ENCODE measurements at regions not wholly inside any gene's neighbourhood (a gene's known extent, or its start where the extent isn't known, plus 50 kb on each side); places are given as distances from the start of the nearest gene placed in this dataset.

GRCh38 chr10:4477664-4478063, 348.3 kb upstream of the AKR1E2 start:
- Histone ChIP-seq H3K4me1 (ENCODE audit: control insufficient read depth in 5 of 5, insufficient read depth in 5 of 5, low read length in 5 of 5) (no peaks in the 10 kb centered on the region), H3K4me3 (ENCODE audit: low read depth in 1 of 5, low read length in 5 of 5) (no peak overlapping the region), H3K9me3 (ENCODE audit: control insufficient read depth in 5 of 5, low read length in 5 of 5) (no peaks in the 10 kb centered on the region), H3K36me3 (ENCODE audit: control insufficient read depth in 5 of 5, insufficient read depth in 5 of 5, low read length in 5 of 5) (no peaks in the 10 kb centered on the region), H3K27me3 (ENCODE audit: control insufficient read depth in 5 of 5, insufficient read depth in 4 of 5, low read length in 5 of 5) (no peaks in the 10 kb centered on the region), H3K27ac (ENCODE audit: low read depth, low read length) (no peak overlapping the region), H3K9ac (ENCODE audit: low read length in 5 of 5) (no peak overlapping the region)

GRCh38 chr10:4475827-4476490, 350.0 kb upstream of the AKR1E2 start:
- H3K9ac ChIP-seq (ENCODE audit: low read length in 5 of 5), result no peak overlapping the region
- H3K27me3 ChIP-seq (ENCODE audit: control insufficient read depth in 5 of 5, insufficient read depth in 4 of 5, low read length in 5 of 5), result no peaks in the 10 kb centered on the region
- H3K36me3 ChIP-seq (ENCODE audit: control insufficient read depth in 5 of 5, insufficient read depth in 5 of 5, low read length in 5 of 5), result no peaks in the 10 kb centered on the region
- no peaks in the 10 kb centered on the region for H3K9me3 ChIP-seq (ENCODE audit: control insufficient read depth in 5 of 5, low read length in 5 of 5)
- H3K27ac ChIP-seq (ENCODE audit: low read depth, low read length), result no peak overlapping the region
- no peak overlapping the region for H3K4me3 ChIP-seq (ENCODE audit: low read depth in 1 of 5, low read length in 5 of 5)
- no peaks in the 10 kb centered on the region for H3K4me1 ChIP-seq (ENCODE audit: control insufficient read depth in 5 of 5, insufficient read depth in 5 of 5, low read length in 5 of 5)

GRCh38 chr10:4474829-4475228, 351.2 kb upstream of the AKR1E2 start:
- Histone ChIP-seq H3K27me3 (ENCODE audit: control insufficient read depth in 5 of 5, insufficient read depth in 4 of 5, low read length in 5 of 5) (no peaks in the 10 kb centered on the region), H3K4me1 (ENCODE audit: control insufficient read depth in 5 of 5, insufficient read depth in 5 of 5, low read length in 5 of 5) (no peaks in the 10 kb centered on the region), H3K9me3 (ENCODE audit: control insufficient read depth in 5 of 5, low read length in 5 of 5) (no peaks in the 10 kb centered on the region), H3K4me3 (ENCODE audit: low read depth in 1 of 5, low read length in 5 of 5) (no peak overlapping the region), H3K9ac (ENCODE audit: low read length in 5 of 5) (no peak overlapping the region), H3K27ac (ENCODE audit: low read depth, low read length) (no peak overlapping the region), H3K36me3 (ENCODE audit: control insufficient read depth in 5 of 5, insufficient read depth in 5 of 5, low read length in 5 of 5) (no peaks in the 10 kb centered on the region)

GRCh38 chr10:4473977-4474376, 352.0 kb upstream of the AKR1E2 start:
- no peaks in the 10 kb centered on the region for H3K9me3 ChIP-seq (ENCODE audit: control insufficient read depth in 5 of 5, low read length in 5 of 5)
- no peak overlapping the region for H3K27ac ChIP-seq (ENCODE audit: low read depth, low read length)
- no peak overlapping the region for H3K9ac ChIP-seq (ENCODE audit: low read length in 5 of 5)
- H3K27me3 ChIP-seq (ENCODE audit: control insufficient read depth in 5 of 5, insufficient read depth in 4 of 5, low read length in 5 of 5), result no peaks in the 10 kb centered on the region
- H3K36me3 ChIP-seq (ENCODE audit: control insufficient read depth in 5 of 5, insufficient read depth in 5 of 5, low read length in 5 of 5), result no peaks in the 10 kb centered on the region
- H3K4me1 ChIP-seq (ENCODE audit: control insufficient read depth in 5 of 5, insufficient read depth in 5 of 5, low read length in 5 of 5), result no peaks in the 10 kb centered on the region
- H3K4me3 ChIP-seq (ENCODE audit: low read depth in 1 of 5, low read length in 5 of 5), result no peak overlapping the region

- Histone ChIP-seq H3K9me3 (ENCODE audit: control insufficient read depth in 5 of 5, low read length in 5 of 5) (no peaks in the 10 kb centered on the region), H3K27me3 (ENCODE audit: control insufficient read depth in 5 of 5, insufficient read depth in 4 of 5, low read length in 5 of 5) (no peaks in the 10 kb centered on the region), H3K27ac (ENCODE audit: low read depth, low read length) (no peak overlapping the region), H3K9ac (ENCODE audit: low read length in 5 of 5) (no peak overlapping the region), H3K4me3 (ENCODE audit: low read depth in 1 of 5, low read length in 5 of 5) (no peak overlapping the region), H3K4me1 (ENCODE audit: control insufficient read depth in 5 of 5, insufficient read depth in 5 of 5, low read length in 5 of 5) (no peaks in the 10 kb centered on the region), H3K36me3 (ENCODE audit: control insufficient read depth in 5 of 5, insufficient read depth in 5 of 5, low read length in 5 of 5) (no peaks in the 10 kb centered on the region)
Measured at GRCh38 chr10:4472190-4472904, 353.7 kb upstream of the AKR1E2 start.

GRCh38 chr10:4470231-4470835, 355.7 kb upstream of the AKR1E2 start:
- no peaks in the 10 kb centered on the region for H3K36me3 ChIP-seq (ENCODE audit: control insufficient read depth in 5 of 5, insufficient read depth in 5 of 5, low read length in 5 of 5)
- no peak overlapping the region for H3K9ac ChIP-seq (ENCODE audit: low read length in 5 of 5)
- H3K4me1 ChIP-seq (ENCODE audit: control insufficient read depth in 5 of 5, insufficient read depth in 5 of 5, low read length in 5 of 5), result no peaks in the 10 kb centered on the region
- H3K27ac ChIP-seq (ENCODE audit: low read depth, low read length), result no peak overlapping the region
- no peak overlapping the region for H3K4me3 ChIP-seq (ENCODE audit: low read depth in 1 of 5, low read length in 5 of 5)
- no peaks in the 10 kb centered on the region for H3K9me3 ChIP-seq (ENCODE audit: control insufficient read depth in 5 of 5, low read length in 5 of 5)
- no peaks in the 10 kb centered on the region for H3K27me3 ChIP-seq (ENCODE audit: control insufficient read depth in 5 of 5, insufficient read depth in 4 of 5, low read length in 5 of 5)

GRCh38 chr10:4467481-4467880, 358.5 kb upstream of the AKR1E2 start:
- Histone ChIP-seq H3K9me3 (ENCODE audit: control insufficient read depth in 5 of 5, low read length in 5 of 5) (no peaks in the 10 kb centered on the region), H3K4me1 (ENCODE audit: control insufficient read depth in 5 of 5, insufficient read depth in 5 of 5, low read length in 5 of 5) (no peaks in the 10 kb centered on the region), H3K27ac (ENCODE audit: low read depth, low read length) (no peak overlapping the region), H3K4me3 (ENCODE audit: low read depth in 1 of 5, low read length in 5 of 5) (no peak overlapping the region), H3K27me3 (ENCODE audit: control insufficient read depth in 5 of 5, insufficient read depth in 4 of 5, low read length in 5 of 5) (no peaks in the 10 kb centered on the region), H3K36me3 (ENCODE audit: control insufficient read depth in 5 of 5, insufficient read depth in 5 of 5, low read length in 5 of 5) (no peaks in the 10 kb centered on the region), H3K9ac (ENCODE audit: low read length in 5 of 5) (no peak overlapping the region)

GRCh38 chr10:4460267-4460666, 365.7 kb upstream of the AKR1E2 start:
- H3K36me3 ChIP-seq (ENCODE audit: control insufficient read depth in 5 of 5, insufficient read depth in 5 of 5, low read length in 5 of 5), result no peaks in the 10 kb centered on the region
- H3K9me3 ChIP-seq (ENCODE audit: control insufficient read depth in 5 of 5, low read length in 5 of 5), result no peaks in the 10 kb centered on the region
- no peaks in the 10 kb centered on the region for H3K27me3 ChIP-seq (ENCODE audit: control insufficient read depth in 5 of 5, insufficient read depth in 4 of 5, low read length in 5 of 5)
- H3K4me1 ChIP-seq (ENCODE audit: control insufficient read depth in 5 of 5, insufficient read depth in 5 of 5, low read length in 5 of 5), result no peaks in the 10 kb centered on the region
- no peak overlapping the region for H3K4me3 ChIP-seq (ENCODE audit: low read depth in 1 of 5, low read length in 5 of 5)
- H3K9ac ChIP-seq (ENCODE audit: low read length in 5 of 5), result no peak overlapping the region
- H3K27ac ChIP-seq (ENCODE audit: low read depth, low read length), result no peak overlapping the region

GRCh38 chr10:4459531-4459930, 366.5 kb upstream of the AKR1E2 start:
- Histone ChIP-seq H3K9me3 (ENCODE audit: control insufficient read depth in 5 of 5, low read length in 5 of 5) (no peaks in the 10 kb centered on the region), H3K36me3 (ENCODE audit: control insufficient read depth in 5 of 5, insufficient read depth in 5 of 5, low read length in 5 of 5) (no peaks in the 10 kb centered on the region), H3K4me1 (ENCODE audit: control insufficient read depth in 5 of 5, insufficient read depth in 5 of 5, low read length in 5 of 5) (no peaks in the 10 kb centered on the region)

GRCh38 chr10:4457597-4457996, 368.4 kb upstream of the AKR1E2 start:
- Histone ChIP-seq H3K27me3 (ENCODE audit: control insufficient read depth in 5 of 5, insufficient read depth in 4 of 5, low read length in 5 of 5) (no peaks in the 10 kb centered on the region), H3K36me3 (ENCODE audit: control insufficient read depth in 5 of 5, insufficient read depth in 5 of 5, low read length in 5 of 5) (no peaks in the 10 kb centered on the region), H3K9ac (ENCODE audit: low read length in 5 of 5) (no peak overlapping the region), H3K27ac (ENCODE audit: low read depth, low read length) (no peak overlapping the region), H3K4me3 (ENCODE audit: low read depth in 1 of 5, low read length in 5 of 5) (no peak overlapping the region), H3K4me1 (ENCODE audit: control insufficient read depth in 5 of 5, insufficient read depth in 5 of 5, low read length in 5 of 5) (no peaks in the 10 kb centered on the region), H3K9me3 (ENCODE audit: control insufficient read depth in 5 of 5, low read length in 5 of 5) (no peaks in the 10 kb centered on the region)

More at GRCh38 chr10:4459531-4459930, 366.5 kb upstream of the AKR1E2 start:
- Histone ChIP-seq H3K27ac (ENCODE audit: low read depth, low read length) (no peak overlapping the region), H3K4me3 (ENCODE audit: low read depth in 1 of 5, low read length in 5 of 5) (no peak overlapping the region), H3K9ac (ENCODE audit: low read length in 5 of 5) (no peak overlapping the region), H3K27me3 (ENCODE audit: control insufficient read depth in 5 of 5, insufficient read depth in 4 of 5, low read length in 5 of 5) (no peaks in the 10 kb centered on the region)
